NB4 (cell line): ENCODE measurements at regions not wholly inside any gene's neighbourhood (a gene's known extent, or its start where the extent isn't known, plus 50 kb on each side); places are given as distances from the start of the nearest gene placed in this dataset.

ENCODE experiments used
- DNase-seq: peaks from one replicate; pipeline ENCODE4 v3.0.0; 2010; ENCODE audit warnings: low read depth
- H3K4me3 ChIP-seq: one replicate; pipeline ENCODE4 v1.5.1; 2011; ENCODE audit warnings: mild to moderate bottlenecking, low read depth, low read length, moderate library complexity
- CTCF ChIP-seq: IDR thresholded peaks from one replicate; pipeline ENCODE4 v1.5.1; 2012; ENCODE audit warnings: low read depth, low read length
- MYC ChIP-seq: IDR thresholded peaks from 2 replicates; pipeline ENCODE4 v1.6.1; 2011; ENCODE audit warnings: low read depth, low read length
- POLR2A ChIP-seq: IDR thresholded peaks from 2 replicates; pipeline ENCODE4 v1.6.1; 2011; ENCODE audit warnings: mild to moderate bottlenecking; ENCODE audit not compliant: insufficient read length; ENCODE audit errors: extremely low read depth
- TF ChIP-seq, protein P1 (sequence below): IDR thresholded peaks from 2 replicates; pipeline ENCODE4 v1.6.1; 2011; ENCODE audit warnings: low read depth, low read length

DNA sequence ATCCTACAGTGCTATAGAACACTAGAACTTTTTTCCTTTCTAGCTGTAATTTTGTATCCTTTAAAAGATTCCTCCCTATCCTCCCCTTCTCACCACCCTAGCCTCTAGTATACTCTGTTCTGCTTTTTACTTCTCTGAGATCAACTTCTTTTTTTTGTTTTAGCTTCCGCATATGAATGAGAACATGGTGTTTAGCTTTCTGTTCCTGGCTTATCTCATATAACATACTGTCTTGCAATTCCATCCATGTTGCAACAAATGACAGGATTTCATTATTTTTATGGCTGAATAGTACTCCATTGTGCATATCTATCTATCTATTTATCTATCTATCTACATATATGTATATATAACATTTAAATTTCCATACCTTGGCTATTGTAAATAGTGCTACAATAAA, 126.0 kb upstream of the MAN2A1 start:
- H3K4me3 ChIP-seq: no peak overlapping the region
- DNase-seq: no peak
- no peak for TF ChIP-seq MYC
- no peak for TF ChIP-seq POLR2A
- TF ChIP-seq, protein P1, sequence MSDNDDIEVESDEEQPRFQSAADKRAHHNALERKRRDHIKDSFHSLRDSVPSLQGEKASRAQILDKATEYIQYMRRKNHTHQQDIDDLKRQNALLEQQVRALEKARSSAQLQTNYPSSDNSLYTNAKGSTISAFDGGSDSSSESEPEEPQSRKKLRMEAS: no peak
- no peak for TF ChIP-seq CTCF

DNA sequence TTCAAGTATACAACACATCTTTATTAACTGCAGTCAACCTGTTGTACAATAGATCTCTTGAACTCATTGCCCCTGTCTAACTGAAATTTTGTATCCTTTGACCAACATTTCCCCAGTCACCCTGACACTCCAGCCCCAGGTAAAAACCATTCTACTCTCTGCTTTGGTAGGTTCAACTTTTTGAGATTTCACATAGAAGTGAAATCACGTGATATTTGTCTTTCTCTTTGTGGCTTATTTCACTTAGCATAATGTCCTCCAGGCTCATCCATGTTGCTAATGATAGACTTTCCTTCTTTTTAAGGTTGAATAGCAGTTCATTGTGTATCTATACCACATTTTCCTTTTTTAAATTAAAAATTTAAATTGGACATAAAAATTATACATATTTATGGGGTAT, 126.5 kb upstream of the MAN2A1 start:
- no peak for TF ChIP-seq MYC
- no peak for TF ChIP-seq POLR2A
- no peak for TF ChIP-seq CTCF
- TF ChIP-seq, protein P1: no peak
- H3K4me3 ChIP-seq: no peak overlapping the region
- DNase-seq: no peak

DNA sequence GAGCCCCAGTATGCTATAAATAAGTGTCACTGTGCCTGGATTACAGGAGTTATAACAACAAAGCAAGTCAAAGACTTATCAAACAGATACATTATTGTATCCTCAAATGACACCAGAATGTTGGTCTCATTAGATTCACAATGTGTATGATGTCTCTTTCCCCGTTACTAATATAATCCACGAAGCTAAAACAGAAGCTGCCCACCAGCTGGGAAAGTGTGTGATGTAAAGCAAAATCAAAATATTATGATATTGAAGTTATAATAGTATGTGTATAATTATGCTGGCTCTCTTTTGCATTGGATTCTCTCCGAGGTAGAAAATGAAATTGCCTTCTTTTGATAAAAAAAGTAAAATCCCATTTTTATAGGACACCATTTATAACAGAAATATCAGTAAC, 127.3 kb upstream of the MAN2A1 start:
- no peak for DNase-seq
- no peak overlapping the region for H3K4me3 ChIP-seq
- TF ChIP-seq POLR2A: no peak
- TF ChIP-seq, protein P1: no peak
- no peak for TF ChIP-seq CTCF
- no peak for TF ChIP-seq MYC

DNA sequence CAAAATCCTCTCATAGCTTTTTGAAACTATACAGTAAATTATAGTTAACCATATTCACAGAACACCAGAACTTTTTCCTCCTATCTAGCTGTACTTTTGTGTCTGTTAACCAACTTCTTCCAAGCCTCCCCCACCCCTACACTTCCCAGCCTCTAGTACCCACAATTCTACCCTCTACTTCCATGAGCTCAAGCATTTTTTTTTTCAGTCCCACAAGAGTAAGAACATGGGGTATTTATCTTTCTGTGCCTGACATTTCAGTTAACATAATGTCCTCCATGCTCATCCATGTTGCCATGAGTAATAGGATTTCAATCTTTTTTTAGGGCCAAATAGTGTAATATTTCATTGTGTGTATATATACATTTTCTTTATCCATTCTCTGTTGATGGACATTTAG, 128.3 kb upstream of the MAN2A1 start:
- H3K4me3 ChIP-seq: no peak overlapping the region
- no peak for DNase-seq
- no peak for TF ChIP-seq CTCF
- no peak for TF ChIP-seq POLR2A
- no peak for TF ChIP-seq MYC
- TF ChIP-seq, protein P1: no peak

DNA sequence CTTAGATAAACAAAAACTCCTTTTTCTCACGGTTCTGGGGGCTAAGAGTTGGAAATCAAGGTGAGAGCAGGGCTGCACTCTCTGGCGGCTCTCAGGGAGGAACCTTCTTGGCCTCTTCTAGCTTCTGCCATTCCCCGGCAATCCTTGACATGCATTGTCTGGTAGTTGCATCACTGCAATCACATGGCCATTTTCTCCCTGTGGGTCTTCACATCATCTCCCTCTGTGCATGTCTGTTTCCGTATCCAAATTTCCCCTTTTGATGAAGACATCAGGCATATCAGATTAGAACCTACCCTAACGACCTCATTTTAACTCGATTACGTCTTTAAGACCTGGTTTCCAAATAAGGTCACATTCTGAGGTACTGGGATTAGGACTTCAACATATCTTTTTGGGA, 129.2 kb upstream of the MAN2A1 start:
- TF ChIP-seq, protein P1: no peak
- TF ChIP-seq CTCF (no peak), MYC (no peak)
- no peak for DNase-seq
- no peak overlapping the region for H3K4me3 ChIP-seq

DNA sequence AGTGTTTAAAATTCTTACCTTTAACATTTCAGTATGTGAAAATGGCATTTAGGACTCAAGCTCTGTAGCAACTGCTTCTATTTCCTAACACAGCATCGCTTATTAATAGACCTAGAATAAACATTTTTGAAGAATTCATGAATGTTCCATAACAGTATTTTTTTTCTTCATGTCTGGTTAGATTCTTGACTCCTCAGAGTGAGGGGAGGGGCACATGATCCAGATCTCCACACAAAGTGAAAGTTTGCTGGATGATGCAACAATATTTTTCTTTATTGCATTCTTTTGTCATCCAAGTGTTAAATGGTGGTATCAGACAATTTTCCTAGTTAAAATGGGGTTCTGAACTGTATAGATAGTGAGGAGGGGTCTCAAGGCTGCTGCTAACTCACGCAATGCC, 130.8 kb upstream of the MAN2A1 start:
- TF ChIP-seq, protein P1: no peak
- TF ChIP-seq MYC: no peak
- TF ChIP-seq POLR2A: no peak
- no peak for TF ChIP-seq CTCF
- no peak for DNase-seq
- H3K4me3 ChIP-seq: no peak overlapping the region
